GM12891 (cell line): ENCODE measurements at regions not wholly inside any gene's neighbourhood (a gene's known extent, or its start where the extent isn't known, plus 50 kb on each side); places are given as distances from the start of the nearest gene placed in this dataset.

ENCODE experiments used
- DNase-seq: peaks from one replicate; pipeline ENCODE4 v3.0.0; 2011; ENCODE audit warnings: low spot score; ENCODE audit not compliant: insufficient read length
- FAIRE-seq: peaks from 2 replicates; lab custom pipeline; 2011; peaks lifted over from hg19 to GRCh38; lab: Jason Lieb, UNC
- PAX5 ChIP-seq: IDR thresholded peaks from 2 replicates; pipeline ENCODE4 v1.6.1; 2011; ENCODE audit warnings: low read length, moderate library complexity, mild to moderate bottlenecking; ENCODE audit not compliant: insufficient read depth, severe bottlenecking
- POLR2A ChIP-seq: IDR thresholded peaks from 2 replicates; pipeline ENCODE4 v1.6.1; 2011; ENCODE audit warnings: low read depth, low read length, control low read depth
- POLR2AphosphoS5 ChIP-seq: IDR thresholded peaks from 2 replicates; pipeline ENCODE4 v1.6.1; 2011; ENCODE audit warnings: low read depth, low read length, control low read depth
- POU2F2 ChIP-seq: IDR thresholded peaks from 2 replicates; pipeline ENCODE4 v1.6.1; 2011; ENCODE audit warnings: low read depth, mild to moderate bottlenecking, control low read depth, low read length, moderate library complexity
- SPI1 ChIP-seq: IDR thresholded peaks from 2 replicates; pipeline ENCODE4 v1.6.1; 2011; ENCODE audit warnings: low read depth, low read length, control low read depth
- TAF1 ChIP-seq: IDR thresholded peaks from 2 replicates; pipeline ENCODE4 v1.6.1; 2011; ENCODE audit warnings: low read depth, low read length, control low read depth

- TF ChIP-seq POLR2AphosphoS5 = no peak
- TF ChIP-seq POLR2A = no peak
- no peak for TF ChIP-seq POU2F2
- TF ChIP-seq TAF1 = no peak
- no peak for TF ChIP-seq SPI1
- no peak for TF ChIP-seq PAX5
- FAIRE-seq = no peak
- no peak for DNase-seq
Measured at GRCh38 chr5:141786700-141787099, 91.5 kb downstream of the PCDH1 start.

DNA sequence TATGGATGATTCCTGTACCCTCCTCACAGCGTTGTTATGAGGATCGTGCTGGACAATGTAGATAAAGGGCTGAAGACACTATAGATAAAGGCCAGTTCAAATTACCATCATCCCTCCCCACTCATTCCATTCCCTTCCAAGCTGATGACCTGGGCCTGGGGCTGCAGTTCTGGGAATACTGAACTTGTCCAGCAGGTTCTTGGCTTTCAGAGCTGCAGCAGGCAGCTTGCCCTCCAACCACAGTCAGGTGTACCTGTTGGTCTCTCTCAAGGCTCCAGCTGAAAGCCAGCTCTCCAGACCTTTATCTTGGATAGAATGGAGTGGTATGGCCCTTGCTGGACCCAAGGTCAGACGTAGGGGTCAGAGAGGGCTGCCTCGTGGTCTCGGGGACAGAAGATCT lies 92.5 kb downstream of the PCDH1 start:
- DNase-seq (no peak), FAIRE-seq (no peak)
- no peak for TF ChIP-seq SPI1
- TF ChIP-seq TAF1 = no peak
- no peak for TF ChIP-seq PAX5
- TF ChIP-seq POLR2A = no peak

DNA sequence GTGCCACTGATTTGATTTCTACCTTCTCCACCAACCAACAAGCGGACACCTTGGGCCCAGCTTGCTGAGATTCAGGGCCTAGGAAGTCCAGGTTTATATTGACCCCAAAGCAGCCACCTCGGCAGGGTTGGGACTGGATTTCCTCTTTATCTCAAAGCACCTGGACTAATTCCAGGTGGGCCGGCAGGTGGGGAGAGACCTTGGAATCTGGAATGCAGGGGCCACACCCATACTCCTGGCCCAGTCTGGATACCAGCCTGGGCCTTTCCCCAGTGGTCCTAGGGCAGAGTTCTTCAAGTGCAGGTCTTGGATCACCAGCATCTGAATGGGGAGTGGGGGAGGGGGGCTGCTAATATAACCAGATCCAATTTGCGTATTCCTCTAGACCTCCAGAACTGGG lies 93.1 kb downstream of the PCDH1 start:
- no peak for DNase-seq
- TF ChIP-seq SPI1 (no peak), POLR2A (no peak), POLR2AphosphoS5 (no peak), TAF1 (no peak), PAX5 (no peak)
- no peak for FAIRE-seq

DNA sequence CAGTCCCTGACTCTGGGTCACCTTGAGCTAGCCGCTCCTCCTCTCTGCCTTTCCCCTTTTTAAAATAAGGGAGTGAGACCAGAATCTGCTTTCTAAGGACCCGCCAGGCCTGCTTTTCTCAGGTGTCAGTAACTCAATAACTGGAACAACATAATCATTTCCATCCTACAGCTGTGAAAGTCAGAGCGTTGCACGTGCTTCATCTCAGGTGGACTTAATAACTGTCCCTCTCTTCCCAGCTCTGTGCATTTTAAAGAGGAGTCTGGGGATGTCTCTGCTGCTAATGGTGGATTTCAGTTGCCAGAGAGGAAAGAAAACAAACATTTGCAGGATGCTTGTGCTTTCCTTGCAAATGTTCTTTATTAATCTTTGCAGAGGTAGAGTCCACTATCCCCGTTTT lies 93.7 kb downstream of the PCDH1 start:
- FAIRE-seq (no peak), DNase-seq (no peak)
- no peak for TF ChIP-seq POLR2A
- TF ChIP-seq POLR2AphosphoS5 = no peak
- TF ChIP-seq SPI1 = no peak
- TF ChIP-seq TAF1 = no peak
- no peak for TF ChIP-seq PAX5
- no peak for TF ChIP-seq POU2F2

GRCh38 chr5:141783947-141784296 lies 94.3 kb downstream of the PCDH1 start:
- TF ChIP-seq POLR2AphosphoS5 (no peak), POLR2A (no peak), TAF1 (no peak), POU2F2 (no peak), PAX5 (no peak), SPI1 (no peak)
- FAIRE-seq = no peak
- no peak for DNase-seq

GRCh38 chr5:141783005-141783946 lies 94.9 kb downstream of the PCDH1 start:
- FAIRE-seq (no peak), DNase-seq (no peak)
- TF ChIP-seq PAX5 (no peak), TAF1 (no peak), POU2F2 (no peak), POLR2AphosphoS5 (no peak), POLR2A (no peak), SPI1 (no peak)

- no peak for DNase-seq
- no peak for FAIRE-seq
- TF ChIP-seq POLR2AphosphoS5 = no peak
- TF ChIP-seq POLR2A = no peak
- no peak for TF ChIP-seq TAF1
- no peak for TF ChIP-seq PAX5
- TF ChIP-seq POU2F2 = no peak
- TF ChIP-seq SPI1 = no peak
Measured at GRCh38 chr5:141781910-141782309, 96.3 kb downstream of the PCDH1 start.

GRCh38 chr5:141780952-141781781 lies 97.0 kb downstream of the PCDH1 start:
- no peak for DNase-seq

DNA sequence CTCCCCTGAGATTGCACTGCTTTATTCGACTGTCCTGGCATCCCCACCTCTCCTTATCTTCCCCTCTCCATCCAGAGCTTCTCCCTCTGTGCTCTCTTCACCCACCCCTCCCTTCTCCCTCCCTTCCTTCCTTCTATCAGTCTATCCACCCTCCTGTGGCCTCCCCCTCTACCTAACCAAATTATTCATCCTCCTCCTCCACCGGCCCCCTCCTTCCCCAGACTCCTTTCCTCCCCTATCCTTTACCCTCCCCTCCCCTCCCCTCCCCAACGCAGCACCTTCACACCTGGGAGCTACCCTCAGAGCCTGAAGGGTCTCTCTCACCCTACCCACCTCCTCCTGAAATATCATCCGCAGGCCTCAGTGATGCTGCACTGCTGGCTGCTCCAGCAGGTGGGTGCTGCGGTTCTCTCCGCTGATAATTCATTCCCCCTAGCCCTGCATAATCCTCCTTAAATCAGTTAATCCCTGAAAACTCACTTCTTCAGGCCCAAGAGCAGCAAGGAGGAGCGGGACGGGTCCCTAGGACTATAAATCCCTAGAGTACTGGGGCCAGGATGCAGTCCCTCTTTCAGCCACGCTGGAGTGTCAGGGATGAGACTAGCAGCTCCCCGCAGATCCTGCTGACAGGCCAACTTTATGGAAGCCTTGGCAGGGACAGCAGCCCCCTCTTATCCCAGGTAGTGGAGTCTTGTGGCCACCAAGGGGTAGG lies 97.8 kb downstream of the PCDH1 start:
- no peak for TF ChIP-seq SPI1
- TF ChIP-seq PAX5 = no peak
- TF ChIP-seq POLR2AphosphoS5 = no peak
- no peak for TF ChIP-seq POLR2A
- FAIRE-seq = no peak
- DNase-seq = no peak

More at GRCh38 chr5:141780952-141781781, 97.0 kb downstream of the PCDH1 start:
- no peak for TF ChIP-seq POLR2A
- TF ChIP-seq POLR2AphosphoS5 = no peak
- no peak for TF ChIP-seq PAX5
- TF ChIP-seq POU2F2 = no peak
- no peak for TF ChIP-seq SPI1
- TF ChIP-seq TAF1 = no peak
- no peak for FAIRE-seq
